Loucy (cell line): ENCODE measurements at regions not wholly inside any gene's neighbourhood (a gene's known extent, or its start where the extent isn't known, plus 50 kb on each side); places are given as distances from the start of the nearest gene placed in this dataset.

Experiments used
- EZH2phosphoT487 ChIP-seq: fragments of 200-600 bp; IDR thresholded peaks from 2 replicates; pipeline ENCODE4 v1.6.1; 2018; ENCODE audit warnings: antibody characterized with exemption, mild to moderate bottlenecking, moderate library complexity, borderline replicate concordance
- TF ChIP-seq, protein P1 (sequence below): fragments of 200-600 bp; sonication (generic); conservative IDR thresholded peaks from 2 replicates; pipeline ENCODE4 v1.5.1; 2014; ENCODE audit warnings: mild to moderate bottlenecking, antibody characterized with exemption, low read length

DNA sequence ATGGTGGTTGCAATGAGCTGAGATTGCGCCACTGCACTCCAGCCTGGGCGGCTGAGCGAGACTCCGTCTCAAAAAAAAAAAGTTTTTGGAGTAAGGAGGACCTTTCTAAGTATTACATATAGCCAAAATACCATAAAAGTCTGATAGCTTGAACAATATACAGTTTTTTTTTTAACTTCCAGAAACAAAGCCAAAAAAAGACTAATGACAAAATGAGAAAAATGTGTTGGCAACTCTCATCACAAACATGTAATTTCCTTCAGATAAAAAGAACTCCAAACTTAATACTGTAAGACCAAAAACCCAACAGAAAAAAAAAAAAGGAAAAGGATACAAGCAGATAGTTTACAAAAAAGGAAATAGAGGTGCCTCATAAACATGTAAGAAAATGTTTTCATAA, 68.2 kb upstream of the MED4 start:
- TF ChIP-seq, protein P1, sequence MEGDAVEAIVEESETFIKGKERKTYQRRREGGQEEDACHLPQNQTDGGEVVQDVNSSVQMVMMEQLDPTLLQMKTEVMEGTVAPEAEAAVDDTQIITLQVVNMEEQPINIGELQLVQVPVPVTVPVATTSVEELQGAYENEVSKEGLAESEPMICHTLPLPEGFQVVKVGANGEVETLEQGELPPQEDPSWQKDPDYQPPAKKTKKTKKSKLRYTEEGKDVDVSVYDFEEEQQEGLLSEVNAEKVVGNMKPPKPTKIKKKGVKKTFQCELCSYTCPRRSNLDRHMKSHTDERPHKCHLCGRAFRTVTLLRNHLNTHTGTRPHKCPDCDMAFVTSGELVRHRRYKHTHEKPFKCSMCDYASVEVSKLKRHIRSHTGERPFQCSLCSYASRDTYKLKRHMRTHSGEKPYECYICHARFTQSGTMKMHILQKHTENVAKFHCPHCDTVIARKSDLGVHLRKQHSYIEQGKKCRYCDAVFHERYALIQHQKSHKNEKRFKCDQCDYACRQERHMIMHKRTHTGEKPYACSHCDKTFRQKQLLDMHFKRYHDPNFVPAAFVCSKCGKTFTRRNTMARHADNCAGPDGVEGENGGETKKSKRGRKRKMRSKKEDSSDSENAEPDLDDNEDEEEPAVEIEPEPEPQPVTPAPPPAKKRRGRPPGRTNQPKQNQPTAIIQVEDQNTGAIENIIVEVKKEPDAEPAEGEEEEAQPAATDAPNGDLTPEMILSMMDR = no peak
- TF ChIP-seq EZH2phosphoT487 = no peak
